Pancreas (tissue), 10 donors: ENCODE measurements at regions not wholly inside any gene's neighbourhood (a gene's known extent, or its start where the extent isn't known, plus 50 kb on each side); places are given as distances from the start of the nearest gene placed in this dataset.

Experiments
- ATAC-seq, 4 donors: fragments of 200-7000 bp; cut with Tn5 transposase; one replicate each; pipeline versions ENCODE4 v1.8.0 to v1.9.1; 2020; ENCODE audit warnings: mild to moderate bottlenecking in 4 of 4, moderate library complexity in 4 of 4
- DNase-seq, 6 donors: peaks; one replicate each; pipeline ENCODE4 v3.0.0-alpha.2; 2020
- FAIRE-seq: peaks from 2 replicates; lab custom pipeline; 2012; peaks lifted over from hg19 to GRCh38; lab: Jason Lieb, UNC
- H3K27ac ChIP-seq, 4 donors: fragments of 200-600 bp; sonication (generic); 1 replicate in 3 of 4; 2 replicates in 1 of 4; pipeline versions ENCODE4 v1.5.0 to v1.8.0; 2020
- H3K27me3 ChIP-seq, 4 donors: fragments of 200-600 bp; one replicate each; pipeline ENCODE4 v1.8.0; 2021
- H3K36me3 ChIP-seq, 3 donors: fragments of 200-600 bp; sonication (generic) in 1 of 3; one replicate each; pipeline versions ENCODE4 v1.5.0 to v1.8.0; 2020 to 2021
- H3K4me1 ChIP-seq, 3 donors: fragments of 200-600 bp; one replicate each; pipeline ENCODE4 v1.8.0; 2021
- H3K4me3 ChIP-seq, 4 donors: fragments of 200-600 bp; sonication (generic) in 2 of 4; one replicate each; pipeline versions ENCODE4 v1.5.0 to v1.8.0; 2020 to 2021
- H3K9me3 ChIP-seq, 4 donors: fragments of 200-600 bp; one replicate each; pipeline ENCODE4 v1.8.0; 2021
- WGBS, 2 donors: extraction: QIAGEN DNeasy Blood & Tissue Kit; methylation state at CpG; one replicate each; pipeline ENCODE4 v1.1.7; 2013; 5-methylcytosine and 5-hydroxymethylcytosine counted together
- intact Hi-C, 3 donors: fragments of 100-400 bp; cut with DNase I; formaldehyde crosslinking; loops; one replicate each; pipeline versions ENCODE4 v1.11.1 to v1.14.2; 2022
- TF ChIP-seq, protein P1 (sequence below), 4 donors: fragments of 200-600 bp; sonication (generic) in 3 of 4; IDR thresholded peaks; one replicate each; pipeline versions ENCODE4 v1.5.0 to v1.8.0; 2021; ENCODE audit warnings: antibody characterized with exemption in 4 of 4
- donor health status: healthy with polysubstance abuse.
- donor health status: DM: no; HTN: no; CAD: no; lungs with moderate emphysema.
- donor health status: DM: no; HTN: no; CAD: no.
- donor health status: control.
- donor health status: control.
- donor health status: Bipolar disorder and iron deficiency.
- donor health status: DM: yes; HTN: yes; CAD: no.
- donor health status: DM: no; HTN: no; CAD: no.
- donor health status: DM: no; HTN: no; CAD: no.
- donor health status: DM: yes; HTN: yes; CAD: no.

DNA sequence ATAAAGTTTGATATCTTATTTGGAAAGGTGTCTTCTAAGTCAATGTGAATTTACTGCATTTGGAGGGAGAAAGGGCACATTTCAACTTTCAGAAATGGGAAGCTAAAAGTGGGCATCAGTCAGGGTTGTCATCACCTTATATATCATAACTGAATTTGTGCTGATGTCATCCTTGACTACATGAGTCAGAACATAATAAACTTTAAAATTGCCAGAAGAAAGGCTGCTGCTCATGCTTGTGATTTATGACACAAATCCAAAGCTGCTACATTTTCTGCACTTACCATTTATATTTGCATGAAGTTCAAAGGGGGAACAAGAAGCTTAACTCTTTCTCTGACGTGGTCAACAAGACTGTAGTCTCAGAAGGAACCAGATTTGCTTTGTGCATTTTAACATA, 196.6 kb downstream of the UTP18 start:
- H3K4me1 ChIP-seq, result no peaks in the 10 kb centered on the region
- no peak for FAIRE-seq
- no peaks in the 10 kb centered on the region for H3K27me3 ChIP-seq
- H3K36me3 ChIP-seq, result no peaks in the 10 kb centered on the region
- DNase-seq, result no peak
- intact Hi-C loops, result no loop called here
- TF ChIP-seq, protein P1, sequence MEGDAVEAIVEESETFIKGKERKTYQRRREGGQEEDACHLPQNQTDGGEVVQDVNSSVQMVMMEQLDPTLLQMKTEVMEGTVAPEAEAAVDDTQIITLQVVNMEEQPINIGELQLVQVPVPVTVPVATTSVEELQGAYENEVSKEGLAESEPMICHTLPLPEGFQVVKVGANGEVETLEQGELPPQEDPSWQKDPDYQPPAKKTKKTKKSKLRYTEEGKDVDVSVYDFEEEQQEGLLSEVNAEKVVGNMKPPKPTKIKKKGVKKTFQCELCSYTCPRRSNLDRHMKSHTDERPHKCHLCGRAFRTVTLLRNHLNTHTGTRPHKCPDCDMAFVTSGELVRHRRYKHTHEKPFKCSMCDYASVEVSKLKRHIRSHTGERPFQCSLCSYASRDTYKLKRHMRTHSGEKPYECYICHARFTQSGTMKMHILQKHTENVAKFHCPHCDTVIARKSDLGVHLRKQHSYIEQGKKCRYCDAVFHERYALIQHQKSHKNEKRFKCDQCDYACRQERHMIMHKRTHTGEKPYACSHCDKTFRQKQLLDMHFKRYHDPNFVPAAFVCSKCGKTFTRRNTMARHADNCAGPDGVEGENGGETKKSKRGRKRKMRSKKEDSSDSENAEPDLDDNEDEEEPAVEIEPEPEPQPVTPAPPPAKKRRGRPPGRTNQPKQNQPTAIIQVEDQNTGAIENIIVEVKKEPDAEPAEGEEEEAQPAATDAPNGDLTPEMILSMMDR (IDR thresholded peaks at IDR 0.05), result no peak
- no peak overlapping the region for H3K4me3 ChIP-seq
- 59 to 63% methylated on average over 1 of the region's 1 CpG for WGBS, 2 donors
- ATAC-seq, result no peak
- H3K27ac ChIP-seq, result no peak overlapping the region
- H3K9me3 ChIP-seq, result no peaks in the 10 kb centered on the region

DNA sequence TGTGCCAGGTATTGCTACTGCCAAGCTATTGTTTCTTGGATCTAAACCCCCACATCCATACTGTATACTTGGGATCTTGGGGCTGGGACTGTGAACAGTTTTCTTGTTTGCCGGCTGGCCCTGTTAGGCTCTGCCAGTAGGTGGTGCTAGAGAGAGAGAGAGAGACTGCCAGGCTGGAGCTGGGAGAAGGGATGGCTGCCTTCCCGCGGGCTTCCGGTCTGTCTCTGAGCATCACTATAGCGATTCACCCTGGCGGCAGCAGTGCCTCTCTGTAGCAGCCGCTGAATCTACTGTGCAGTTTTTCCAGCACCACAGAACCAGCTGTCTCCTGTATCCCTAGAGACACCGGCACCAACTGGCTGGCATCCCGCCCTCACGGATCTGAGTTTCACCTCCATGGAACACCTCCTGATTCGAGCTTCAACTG, 201.2 kb downstream of the UTP18 start:
- ATAC-seq, result peak in 3 of 4 donors; percentile 88 to 92 (median 92)
- H3K9me3 ChIP-seq, result no peaks in the 10 kb centered on the region
- WGBS, 2 donors, result 41% methylated on average over 11 of the region's 11 CpGs
- peak; percentile 42 to 74 (median 64) for DNase-seq
- no peak overlapping the region for H3K4me3 ChIP-seq
- intact Hi-C loops, result no loop called here
- TF ChIP-seq, protein P1 (IDR thresholded peaks at IDR 0.05), result peak; percentile 50 to 79 (median 72)
- H3K27me3 ChIP-seq, result no peaks in the 10 kb centered on the region
- H3K36me3 ChIP-seq, result no peaks in the 10 kb centered on the region
- H3K4me1 ChIP-seq, result no peaks in the 10 kb centered on the region
- FAIRE-seq, result no peak
- no peak overlapping the region for H3K27ac ChIP-seq

DNA sequence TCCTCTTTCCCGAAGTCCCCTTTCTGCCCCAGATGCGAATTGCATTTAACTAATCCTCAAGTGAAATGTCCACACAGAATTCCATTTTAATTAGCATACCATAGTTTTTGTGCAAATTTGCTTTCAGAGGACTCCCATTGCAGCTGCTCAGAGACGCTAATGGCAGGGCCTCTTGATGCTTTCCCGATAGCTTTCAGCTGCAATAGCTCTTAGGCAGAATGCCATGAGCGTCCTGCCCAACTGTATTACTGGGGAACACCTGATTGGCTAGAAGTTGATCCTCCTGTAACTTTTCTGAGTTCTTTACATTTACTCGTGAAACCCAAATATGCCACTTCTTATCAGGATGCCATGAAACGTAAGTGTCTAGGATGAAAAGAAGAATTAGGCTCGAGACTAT, 203.0 kb downstream of the UTP18 start:
- FAIRE-seq, result no peak
- 75 to 77% methylated on average over 8 of the region's 8 CpGs for WGBS, 2 donors

DNA sequence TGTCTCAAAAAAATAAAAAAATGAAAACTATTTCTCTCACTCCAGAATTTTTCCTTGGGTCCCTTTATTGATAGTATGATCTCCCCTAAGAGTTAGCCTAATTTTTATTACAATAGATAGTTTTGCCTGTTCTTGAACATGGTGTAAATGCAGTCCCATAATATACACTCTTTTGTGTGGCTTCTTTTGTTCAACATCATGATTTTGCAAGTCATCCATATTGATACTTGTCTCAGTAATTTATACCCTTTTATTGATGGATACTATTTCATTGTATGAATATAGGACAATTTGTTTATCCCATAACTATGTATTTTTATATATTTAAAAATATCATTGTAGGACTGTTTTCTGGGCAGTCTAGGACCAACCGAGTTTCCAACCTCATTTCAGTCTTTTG, 207.0 kb downstream of the UTP18 start:
- ATAC-seq, result no peak
- intact Hi-C loops, result no loop called here

More for the DNA sequence above, 203.0 kb downstream of the UTP18 start:
- Histone ChIP-seq H3K4me3 (no peak overlapping the region), H3K36me3 (no peaks in the 10 kb centered on the region), H3K9me3 (no peaks in the 10 kb centered on the region), H3K27ac (no peak overlapping the region), H3K27me3 (no peaks in the 10 kb centered on the region), H3K4me1 (no peaks in the 10 kb centered on the region)
- no peak for DNase-seq
- TF ChIP-seq, protein P1 (IDR thresholded peaks at IDR 0.05), result no peak
- no peak for ATAC-seq
- intact Hi-C loops, result no loop called here

DNA sequence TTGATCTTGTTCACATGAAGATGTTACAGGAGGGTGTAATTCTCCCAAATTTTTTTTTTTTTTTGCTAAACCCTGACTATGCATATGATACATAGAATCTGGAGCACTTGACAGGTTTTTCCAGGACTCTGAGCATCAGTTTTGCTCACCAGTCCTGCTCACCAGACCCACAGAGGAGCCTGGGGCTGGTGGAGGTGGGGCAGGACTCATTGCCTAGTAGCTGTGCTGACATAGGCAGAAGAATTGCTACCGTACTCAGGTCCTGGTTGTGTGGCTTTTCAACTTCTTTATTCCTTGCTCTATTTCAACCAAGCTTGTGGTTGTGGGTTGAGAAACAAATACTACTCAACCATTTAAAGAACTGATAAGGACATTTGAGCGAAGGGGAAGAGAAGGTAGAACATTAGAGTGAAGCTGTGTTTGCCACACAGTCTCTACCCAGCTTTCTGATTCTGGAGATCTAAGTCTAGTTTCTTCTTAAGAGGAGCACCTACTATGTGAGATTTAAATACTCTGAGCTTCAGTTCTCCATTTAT, 212.4 kb downstream of the UTP18 start:
- ATAC-seq, result no peak
- intact Hi-C loops, result no loop called here
- H3K4me1 ChIP-seq, result no peaks in the 10 kb centered on the region

More for the DNA sequence above, 207.0 kb downstream of the UTP18 start:
- 41 to 53% methylated on average over 1 of the region's 1 CpG for WGBS, 2 donors
- Histone ChIP-seq H3K27ac (no peak overlapping the region), H3K27me3 (no peaks in the 10 kb centered on the region), H3K36me3 (no peaks in the 10 kb centered on the region), H3K4me1 (no peaks in the 10 kb centered on the region), H3K4me3 (no peak overlapping the region), H3K9me3 (no peaks in the 10 kb centered on the region)
- TF ChIP-seq, protein P1 (IDR thresholded peaks at IDR 0.05), result no peak
- DNase-seq (no peak), FAIRE-seq (no peak)

More for the DNA sequence above, 212.4 kb downstream of the UTP18 start:
- no peaks in the 10 kb centered on the region for H3K36me3 ChIP-seq
- FAIRE-seq (no peak), DNase-seq (no peak)
- 74% methylated on average over 2 of the region's 2 CpGs for WGBS, 2 donors
- TF ChIP-seq, protein P1 (IDR thresholded peaks at IDR 0.05), result no peak
- H3K27ac ChIP-seq, result no peak overlapping the region
- peaks cover 0 to 4% (median 0%) of the 10 kb centered on the region in 4 donors for H3K27me3 ChIP-seq
- no peaks in the 10 kb centered on the region for H3K9me3 ChIP-seq
- no peak overlapping the region for H3K4me3 ChIP-seq
